ENCODE measurements at regions not wholly inside any gene's neighbourhood (a gene's known extent, or its start where the extent isn't known, plus 50 kb on each side); places are given as distances from the start of the nearest gene placed in this dataset.

DNA sequence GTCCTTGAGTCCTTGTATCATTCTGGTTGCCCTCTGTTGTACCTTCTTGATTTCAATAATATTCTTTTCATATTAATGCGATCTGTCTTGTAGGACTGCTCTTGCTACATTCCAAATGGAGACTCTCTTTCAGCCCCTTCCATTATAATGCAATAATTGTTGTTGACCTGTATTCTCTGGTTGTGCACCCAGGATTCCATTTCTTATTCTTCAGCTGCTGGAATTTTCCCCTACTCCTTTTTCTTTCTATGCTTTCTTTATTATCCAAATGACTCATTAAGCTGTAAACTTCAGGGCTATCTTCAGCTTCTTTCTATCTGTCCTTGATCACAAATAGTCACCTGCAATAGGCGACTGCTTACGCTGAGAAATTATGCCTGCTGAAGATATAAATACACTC is 321.5 kb downstream of the SATB1 start:
- TF ChIP-seq, protein P1, sequence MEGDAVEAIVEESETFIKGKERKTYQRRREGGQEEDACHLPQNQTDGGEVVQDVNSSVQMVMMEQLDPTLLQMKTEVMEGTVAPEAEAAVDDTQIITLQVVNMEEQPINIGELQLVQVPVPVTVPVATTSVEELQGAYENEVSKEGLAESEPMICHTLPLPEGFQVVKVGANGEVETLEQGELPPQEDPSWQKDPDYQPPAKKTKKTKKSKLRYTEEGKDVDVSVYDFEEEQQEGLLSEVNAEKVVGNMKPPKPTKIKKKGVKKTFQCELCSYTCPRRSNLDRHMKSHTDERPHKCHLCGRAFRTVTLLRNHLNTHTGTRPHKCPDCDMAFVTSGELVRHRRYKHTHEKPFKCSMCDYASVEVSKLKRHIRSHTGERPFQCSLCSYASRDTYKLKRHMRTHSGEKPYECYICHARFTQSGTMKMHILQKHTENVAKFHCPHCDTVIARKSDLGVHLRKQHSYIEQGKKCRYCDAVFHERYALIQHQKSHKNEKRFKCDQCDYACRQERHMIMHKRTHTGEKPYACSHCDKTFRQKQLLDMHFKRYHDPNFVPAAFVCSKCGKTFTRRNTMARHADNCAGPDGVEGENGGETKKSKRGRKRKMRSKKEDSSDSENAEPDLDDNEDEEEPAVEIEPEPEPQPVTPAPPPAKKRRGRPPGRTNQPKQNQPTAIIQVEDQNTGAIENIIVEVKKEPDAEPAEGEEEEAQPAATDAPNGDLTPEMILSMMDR (optimal IDR thresholded peaks at IDR 0.05 in 1 of 3, IDR thresholded peaks at IDR 0.05 in 1 of 3, conservative IDR thresholded peaks at IDR 0.05 in 1 of 3; ENCODE audit: extremely low read depth in 1 of 3, insufficient read depth in 2 of 3, low read length in 3 of 3): no peak
- no peak for TF ChIP-seq EZH2 (IDR thresholded peaks at IDR 0.05; ENCODE audit: low read length)
